Stomach (tissue), 8 donors: ENCODE measurements at regions not wholly inside any gene's neighbourhood (a gene's known extent, or its start where the extent isn't known, plus 50 kb on each side); places are given as distances from the start of the nearest gene placed in this dataset.
A peak's percentile ranks its signal among the peaks of the same experiment; 100 is the strongest.

Experiments
- DNase-seq, 2 donors: peaks; one replicate each; pipeline versions ENCODE4 v3.0.0 to v3.0.0-alpha.2; 2013 to 2019
- H3K27ac ChIP-seq, 5 donors: fragments of 200-600 bp in 4 of 5; sonication (generic) in 4 of 5; one replicate each; pipeline ENCODE4 v1.5.1; 2013 to 2019; ENCODE audit warnings: mild to moderate bottlenecking in 1 of 5, moderate library complexity in 1 of 5
- H3K27me3 ChIP-seq, 3 donors: fragments of 200-600 bp; sonication (generic); one replicate each; pipeline ENCODE4 v1.5.1; 2017 to 2019; ENCODE audit warnings: mixed run types in 1 of 3
- H3K36me3 ChIP-seq, 4 donors: fragments of 200-600 bp; sonication (generic); 1 replicate in 3 of 4; 2 replicates in 1 of 4; pipeline ENCODE4 v1.5.1; 2016 to 2019
- H3K4me1 ChIP-seq, 4 donors: fragments of 200-600 bp; sonication (generic); one replicate each; pipeline ENCODE4 v1.5.1; 2016 to 2019
- H3K4me3 ChIP-seq, 4 donors: fragments of 200-600 bp; sonication (generic) in 3 of 4; one replicate each; pipeline ENCODE4 v1.5.1; 2016 to 2019; ENCODE audit warnings: mild to moderate bottlenecking in 1 of 4
- H3K9me3 ChIP-seq, 4 donors: fragments of 200-600 bp; sonication (generic); one replicate each; pipeline ENCODE4 v1.5.1; 2016 to 2019
- CTCF ChIP-seq, 7 experiments: fragments of 450-650 bp in 4 of 7; fragments of 200-600 bp in 3 of 7; sonication (generic) in 3 of 7; IDR thresholded peaks; one replicate each; pipeline ENCODE4 v1.5.1; 2016 to 2019; ENCODE audit warnings: antibody characterized with exemption in 7 of 7, control low read depth in 2 of 7, mild to moderate bottlenecking in 1 of 7
- EP300 ChIP-seq: sonication (generic); formaldehyde crosslinking; IDR thresholded peaks from one replicate; pipeline ENCODE4 v1.6.1; 2017; ENCODE audit warnings: antibody characterized with exemption
- POLR2A ChIP-seq, 4 donors: fragments of 450-650 bp; IDR thresholded peaks; one replicate each; pipeline ENCODE4 v1.6.1; 2016; ENCODE audit warnings: antibody characterized with exemption in 4 of 4, control low read depth in 2 of 4, mild to moderate bottlenecking in 1 of 4, moderate library complexity in 1 of 4
- POLR2AphosphoS5 ChIP-seq, 3 donors: sonication (generic); formaldehyde crosslinking; IDR thresholded peaks; one replicate each; pipeline ENCODE4 v1.6.1; 2016; ENCODE audit warnings: antibody characterized with exemption in 3 of 3
- WGBS, 5 donors: extraction: QIAGEN DNeasy Blood & Tissue Kit in 3 of 5; methylation state at CpG; one replicate each; pipeline versions ENCODE4 v1.1.5 to v1.1.7; 2013 to 2018; 5-methylcytosine and 5-hydroxymethylcytosine counted together
- intact Hi-C: fragments of 100-400 bp; cut with DNase I; formaldehyde crosslinking; loops from one replicate; pipeline ENCODE4 v1.15.1; 2023; ENCODE audit warnings: low total_unique reads
- donor health status: healthy with polysubstance abuse.
- donor health status: Bipolar disorder and iron deficiency.
- donor health status: healthy.

GRCh38 chr2:200148366-200148765 is 158.1 kb upstream of the SPATS2L start:
- peaks cover 0 to 29% (median 20%) of the 10 kb centered on the region in 4 donors for H3K9me3 ChIP-seq
- H3K4me3 ChIP-seq, result no peak overlapping the region
- no peaks in the 10 kb centered on the region for H3K27me3 ChIP-seq
- H3K4me1 ChIP-seq, result no peaks in the 10 kb centered on the region
- intact Hi-C loops, result no loop called here
- no peaks in the 10 kb centered on the region for H3K36me3 ChIP-seq
- no peak overlapping the region for H3K27ac ChIP-seq
- no peak for TF ChIP-seq CTCF (IDR thresholded peaks at IDR 0.05)
- TF ChIP-seq POLR2AphosphoS5 (IDR thresholded peaks at IDR 0.05), result no peak
- TF ChIP-seq POLR2A (IDR thresholded peaks at IDR 0.05), result no peak
- TF ChIP-seq EP300, result no peak
- DNase-seq, result no peak
- 70 to 88% (median 79%) methylated on average over 2 of the region's 2 CpGs for WGBS, 5 donors

DNA sequence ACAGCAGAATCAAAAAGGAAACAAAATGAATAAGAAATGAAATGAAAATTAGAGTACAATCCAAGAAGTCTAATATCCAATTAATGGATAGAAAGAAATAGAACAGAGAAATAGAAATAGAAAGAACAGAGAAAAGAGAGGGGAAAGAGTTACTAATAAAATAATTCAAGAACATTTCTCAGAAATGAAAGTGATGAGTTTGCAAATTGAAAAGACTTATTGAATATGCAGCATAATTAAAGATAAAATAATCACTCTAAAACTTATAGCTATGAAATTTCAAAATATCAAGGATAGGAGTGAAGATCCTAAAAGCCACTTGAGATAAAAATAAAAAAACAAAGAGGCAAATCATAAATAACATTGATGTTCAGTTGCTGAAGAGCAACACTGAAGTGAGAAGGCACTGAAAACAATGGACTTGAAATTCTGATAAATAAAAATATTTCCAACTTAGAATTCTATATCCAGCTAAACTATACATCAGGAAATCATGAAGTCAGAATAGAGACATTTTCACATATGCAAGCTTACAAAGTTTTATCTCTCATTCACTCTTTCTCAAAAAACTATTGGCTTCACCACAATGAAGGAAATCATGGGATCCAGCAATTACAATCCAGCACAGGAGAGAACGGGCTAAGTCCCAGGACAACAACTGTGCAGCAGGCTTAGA is 155.9 kb upstream of the SPATS2L start:
- Histone ChIP-seq H3K27ac (no peak overlapping the region), H3K27me3 (no peaks in the 10 kb centered on the region), H3K9me3 (peaks cover 0 to 24% (median 10%) of the 10 kb centered on the region in 4 donors), H3K36me3 (no peaks in the 10 kb centered on the region), H3K4me3 (no peak overlapping the region), H3K4me1 (no peaks in the 10 kb centered on the region)
- intact Hi-C loops, result no loop called here
- DNase-seq, result no peak
- TF ChIP-seq CTCF (IDR thresholded peaks at IDR 0.05) (no peak), POLR2A (IDR thresholded peaks at IDR 0.05) (no peak), EP300 (no peak), POLR2AphosphoS5 (IDR thresholded peaks at IDR 0.05) (no peak)
- 83 to 100% (median 92%) methylated on average over 1 of the region's 1 CpG for WGBS, 5 donors

- TF ChIP-seq POLR2AphosphoS5 (IDR thresholded peaks at IDR 0.05), result no peak
- no peak for TF ChIP-seq EP300
- no peak for TF ChIP-seq POLR2A (IDR thresholded peaks at IDR 0.05)
- Histone ChIP-seq H3K9me3 (peaks cover 0 to 16% (median 9%) of the 10 kb centered on the region in 4 donors), H3K4me3 (no peak overlapping the region), H3K27me3 (no peaks in the 10 kb centered on the region), H3K27ac (peak overlapping the region in 1 of 5 donors; percentile 21), H3K4me1 (no peaks in the 10 kb centered on the region), H3K36me3 (no peaks in the 10 kb centered on the region)
- WGBS, 5 donors, result 70 to 84% (median 73%) methylated on average over 3 of the region's 3 CpGs
- intact Hi-C loops, result no loop called here
- no peak for DNase-seq
These were observed 150.8 kb upstream of the SPATS2L start for GRCh38 chr2:200155652-200156051.

- H3K36me3 ChIP-seq, result no peaks in the 10 kb centered on the region
- peak overlapping the region in 1 of 4 donors; percentile 19 for H3K4me3 ChIP-seq
- TF ChIP-seq EP300 (no peak), POLR2AphosphoS5 (IDR thresholded peaks at IDR 0.05) (peak in 1 of 3 donors; percentile 14)
- DNase-seq, result peak in 1 of 2 donors; percentile 47
- no peaks in the 10 kb centered on the region for H3K4me1 ChIP-seq
- no peaks in the 10 kb centered on the region for H3K27me3 ChIP-seq
- peak overlapping the region in 1 of 5 donors; percentile 21 for H3K27ac ChIP-seq
- intact Hi-C loops, result no loop called here
- peaks cover 0 to 10% (median 5%) of the 10 kb centered on the region in 4 donors for H3K9me3 ChIP-seq
- WGBS, 5 donors, result 53 to 73% (median 60%) methylated on average over 5 of the region's 5 CpGs
These were observed 150.2 kb upstream of the SPATS2L start for GRCh38 chr2:200156166-200156835.

DNA sequence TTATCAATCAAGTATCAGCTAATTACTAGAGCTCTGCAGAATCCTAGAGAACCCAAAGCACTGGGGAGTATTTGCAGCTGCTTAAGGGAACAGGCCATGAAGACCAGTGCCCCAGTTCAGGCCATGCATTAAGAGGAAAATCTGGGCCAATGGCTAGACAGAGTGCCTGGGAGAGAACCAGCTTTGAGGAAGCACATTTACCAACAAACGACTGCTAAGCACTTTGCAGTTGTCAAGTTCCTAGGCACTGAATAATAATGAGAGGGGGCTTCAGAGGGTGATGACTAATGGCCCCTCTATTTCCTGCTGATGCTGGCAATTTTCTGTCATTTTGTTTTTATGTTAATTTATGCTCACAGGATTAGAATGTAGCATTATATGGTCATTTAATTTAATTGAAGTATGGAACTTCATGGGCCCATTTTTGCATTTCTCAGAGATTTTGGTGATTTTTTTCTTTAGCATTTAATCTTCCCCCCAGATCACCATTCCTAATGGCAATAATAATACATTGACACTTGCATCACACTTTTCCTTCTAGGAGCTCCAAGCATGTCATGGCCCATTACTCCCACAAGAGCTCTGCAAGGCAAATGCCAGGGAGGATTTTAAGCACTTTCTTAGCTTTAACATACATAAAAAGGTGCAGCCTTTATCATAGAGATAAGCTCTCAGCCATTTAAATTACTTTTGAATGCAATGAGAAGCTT is 147.7 kb upstream of the SPATS2L start:
- Histone ChIP-seq H3K36me3 (no peaks in the 10 kb centered on the region), H3K27me3 (no peaks in the 10 kb centered on the region), H3K4me1 (no peaks in the 10 kb centered on the region), H3K9me3 (no peaks in the 10 kb centered on the region), H3K27ac (no peak overlapping the region), H3K4me3 (no peak overlapping the region)
- TF ChIP-seq CTCF (IDR thresholded peaks at IDR 0.05) (no peak), POLR2A (IDR thresholded peaks at IDR 0.05) (no peak), POLR2AphosphoS5 (IDR thresholded peaks at IDR 0.05) (no peak), EP300 (no peak)
- no peak for DNase-seq
- WGBS, 5 donors, result 30 to 69% (median 60%) methylated on average over 1 of the region's 1 CpG
- intact Hi-C loops, result no loop called here
